SHP77 treated with DMSO at 0.1 percent for 48 hours (cell line): ENCODE measurements at regions not wholly inside any gene's neighbourhood (a gene's known extent, or its start where the extent isn't known, plus 50 kb on each side); places are given as distances from the start of the nearest gene placed in this dataset.
"Not testable (repeated sequence)": the region's sequence is repeated elsewhere in the genome, so short reads cannot be mapped to it uniquely, and the experiment has no call there.

ENCODE experiments used
- DNase-seq: peaks from one replicate; lab custom pipeline; 2025; lab: John Stamatoyannopoulos, UW

- no peak for DNase-seq
These were observed 193.3 kb upstream of the PHF14 start for GRCh38 chr7:10780400-10780747.

DNA sequence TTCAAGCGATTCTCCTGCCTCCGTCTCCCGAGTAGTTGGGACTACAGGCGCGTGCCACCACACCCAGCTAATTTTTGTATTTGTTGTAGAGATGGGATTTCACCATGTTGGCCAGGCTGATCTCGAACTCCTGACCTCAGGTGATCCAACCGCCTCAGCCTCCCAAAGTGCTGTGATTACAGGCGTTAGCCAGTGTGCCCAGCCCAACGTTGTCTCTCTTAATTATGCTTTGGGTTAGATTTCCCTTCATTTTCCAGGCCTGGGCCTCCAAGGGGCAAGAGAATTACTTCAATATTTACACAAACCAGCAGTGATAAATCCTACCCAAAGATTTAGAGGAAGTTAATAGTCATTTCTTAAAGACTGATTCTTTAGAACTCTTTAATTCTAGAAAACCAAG is 186.7 kb upstream of the PHF14 start:
- DNase-seq = not testable (repeated sequence)

DNA sequence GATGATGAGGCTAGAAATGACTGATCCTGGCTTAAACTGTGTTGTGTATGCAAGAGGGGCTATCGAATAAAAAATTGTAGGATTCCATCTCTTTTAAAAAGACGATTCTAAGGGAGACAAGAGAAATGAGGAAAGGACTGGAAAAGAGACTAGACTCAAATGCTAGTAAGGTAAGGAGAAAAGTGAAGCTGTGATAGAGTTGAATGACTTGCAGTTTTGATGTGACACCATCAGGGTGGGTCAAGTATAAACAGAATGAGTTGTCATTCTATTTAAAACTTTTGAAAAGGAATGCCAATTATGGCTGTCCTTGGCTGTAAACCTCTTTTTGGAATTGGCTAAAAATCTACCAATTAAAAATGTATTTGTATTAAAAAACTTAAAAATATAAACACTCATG is 184.5 kb upstream of the PHF14 start:
- no peak for DNase-seq

- DNase-seq = no peak
These were observed 182.8 kb upstream of the PHF14 start for GRCh38 chr7:10790910-10791309.

GRCh38 chr7:10793995-10794775 is 179.5 kb upstream of the PHF14 start:
- DNase-seq = no peak

DNA sequence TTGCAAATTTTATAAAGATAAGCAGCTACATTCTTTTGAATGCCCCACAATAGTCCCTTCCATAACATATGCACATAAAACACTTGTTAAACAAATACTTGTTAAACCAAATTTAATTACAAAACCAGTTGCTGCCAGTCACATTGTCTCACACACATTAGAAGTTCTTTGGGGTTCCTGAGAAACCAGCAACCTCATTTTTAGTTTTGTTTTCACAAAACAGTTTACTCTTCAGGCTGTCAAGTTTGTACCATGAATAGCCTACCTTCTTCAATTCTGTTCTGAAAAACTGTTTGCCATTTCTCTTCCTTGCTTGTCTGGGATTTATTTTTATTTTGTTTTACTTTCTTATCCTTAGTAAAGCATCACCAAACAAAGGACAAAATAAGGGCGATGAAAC is 176.5 kb upstream of the PHF14 start:
- DNase-seq = no peak

GRCh38 chr7:10798044-10798443 is 175.6 kb upstream of the PHF14 start:
- DNase-seq = no peak

GRCh38 chr7:10799475-10799874 is 174.2 kb upstream of the PHF14 start:
- DNase-seq = no peak

GRCh38 chr7:10802011-10802410 is 171.7 kb upstream of the PHF14 start:
- DNase-seq = no peak

GRCh38 chr7:10802526-10802925 is 171.1 kb upstream of the PHF14 start:
- no peak for DNase-seq

- no peak for DNase-seq
These were observed 170.0 kb upstream of the PHF14 start for GRCh38 chr7:10803720-10804119.

DNA sequence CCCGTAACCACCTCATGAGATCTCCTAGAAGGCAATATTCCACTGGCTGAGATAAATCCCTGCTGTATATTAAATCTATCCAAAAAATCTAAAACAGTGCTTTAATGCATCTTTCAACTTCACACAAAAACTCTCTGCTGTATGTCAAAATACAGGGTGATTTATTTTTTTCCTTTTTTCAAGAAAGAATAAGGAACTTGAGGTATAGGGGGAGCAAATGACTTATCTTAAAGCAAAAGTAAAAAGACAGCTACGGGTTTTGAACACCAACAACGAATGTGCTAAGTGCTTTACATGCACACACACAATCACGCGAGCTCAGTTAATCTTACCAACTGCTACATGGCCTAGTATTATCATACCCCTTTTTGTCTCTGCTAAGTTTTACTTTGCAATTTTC is 168.9 kb upstream of the PHF14 start:
- no peak for DNase-seq

DNA sequence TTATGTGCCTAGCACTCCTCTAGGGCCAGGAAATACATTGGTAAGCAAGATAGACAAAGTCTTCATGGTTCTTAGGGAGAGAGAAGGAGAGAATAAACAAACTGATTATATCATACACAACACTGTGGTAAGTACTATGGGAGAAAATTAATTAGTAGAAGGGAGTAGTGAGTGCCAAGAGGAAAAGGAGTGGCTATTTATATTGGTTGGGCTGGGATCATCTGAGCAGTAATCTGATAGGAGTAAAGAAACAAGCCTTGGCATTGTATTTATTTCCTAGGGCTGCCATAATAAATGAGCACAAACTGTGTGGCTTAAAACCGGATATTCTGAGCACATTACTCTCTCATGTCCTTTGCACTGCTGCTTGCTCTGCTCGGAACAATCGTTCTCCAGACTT is 158.1 kb upstream of the PHF14 start:
- DNase-seq = no peak

DNA sequence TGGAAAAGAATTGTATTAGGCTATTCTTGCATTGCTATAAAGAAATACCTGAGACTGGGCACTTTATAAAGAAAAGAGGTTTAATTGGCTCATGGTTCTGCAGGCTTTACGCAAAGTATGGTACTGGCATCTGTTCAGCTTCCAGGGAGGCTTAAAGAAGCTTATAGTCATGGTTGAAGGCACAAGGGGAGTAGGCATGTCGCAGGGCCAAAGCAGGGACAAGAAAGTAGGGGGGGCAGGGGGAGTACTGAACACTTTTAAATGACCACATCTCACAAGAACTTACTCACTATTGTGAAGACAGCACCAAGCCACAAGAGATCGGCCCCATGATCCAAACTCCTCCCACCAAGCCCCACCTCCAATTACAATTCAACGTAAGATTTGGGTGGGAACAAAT is 152.5 kb upstream of the PHF14 start:
- DNase-seq = no peak

DNA sequence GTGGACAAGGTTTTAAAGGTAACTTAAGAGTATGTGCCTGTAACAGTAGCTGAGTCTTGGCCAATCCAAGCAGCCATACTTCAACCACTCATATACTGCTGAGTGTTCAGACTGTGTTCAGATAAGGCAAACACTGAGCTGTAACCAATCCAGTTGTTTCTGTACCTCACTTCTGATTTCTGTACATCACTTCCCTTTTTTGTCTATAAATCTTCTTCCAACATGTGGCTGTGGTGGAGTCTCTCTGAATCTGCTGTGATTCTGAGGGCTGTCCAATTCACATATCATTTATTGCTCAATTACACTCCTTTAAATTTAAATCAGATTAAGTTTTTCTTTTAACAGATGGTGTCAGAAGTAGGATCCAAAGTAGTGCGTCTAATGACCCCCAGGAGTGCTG is 149.5 kb upstream of the PHF14 start:
- no peak for DNase-seq

- no peak for DNase-seq
These were observed 135.4 kb upstream of the PHF14 start for GRCh38 chr7:10838228-10838627.

- DNase-seq = no peak
These were observed 128.4 kb upstream of the PHF14 start for GRCh38 chr7:10845225-10845624.

GRCh38 chr7:10855583-10855982 is 118.1 kb upstream of the PHF14 start:
- DNase-seq = peak; percentile 28

DNA sequence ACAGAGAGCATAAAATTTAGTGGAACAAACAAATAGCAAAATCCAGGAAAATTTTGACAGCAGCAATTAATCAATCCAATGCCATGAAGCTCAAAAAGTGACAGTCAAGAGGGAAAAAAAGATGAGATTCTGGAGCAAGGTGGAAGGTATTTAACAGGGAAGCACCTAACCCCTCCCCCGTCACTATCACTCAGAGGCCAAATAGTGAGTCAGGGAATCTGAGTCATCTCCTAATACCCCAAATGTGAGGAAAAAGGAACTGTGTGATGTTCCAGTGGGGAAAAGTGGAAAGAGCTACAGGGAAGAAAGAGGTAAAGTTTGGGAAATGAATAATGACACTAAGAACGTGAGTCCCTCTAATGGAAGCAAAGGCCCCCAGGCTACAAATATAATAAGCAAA is 113.2 kb upstream of the PHF14 start:
- DNase-seq = no peak

DNA sequence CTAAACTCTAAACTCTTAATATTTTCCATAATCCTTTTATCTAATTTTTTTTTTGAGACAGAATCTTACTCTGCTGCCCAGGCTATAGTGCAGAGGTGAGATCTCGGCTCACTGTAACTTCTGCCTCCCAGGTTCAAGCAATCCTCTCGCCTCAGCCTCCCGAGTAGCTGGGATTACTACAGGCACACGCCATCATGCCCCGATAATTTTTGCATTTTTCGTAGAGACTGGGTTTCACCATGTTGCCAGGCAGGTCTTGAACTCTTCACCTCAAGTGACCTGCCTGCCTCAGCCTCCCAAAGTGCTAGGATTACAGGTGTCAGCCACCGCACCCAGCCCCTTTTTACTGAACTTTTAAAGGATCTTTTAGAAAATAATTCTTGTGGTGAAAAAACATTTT is 110.2 kb upstream of the PHF14 start:
- no peak for DNase-seq

DNA sequence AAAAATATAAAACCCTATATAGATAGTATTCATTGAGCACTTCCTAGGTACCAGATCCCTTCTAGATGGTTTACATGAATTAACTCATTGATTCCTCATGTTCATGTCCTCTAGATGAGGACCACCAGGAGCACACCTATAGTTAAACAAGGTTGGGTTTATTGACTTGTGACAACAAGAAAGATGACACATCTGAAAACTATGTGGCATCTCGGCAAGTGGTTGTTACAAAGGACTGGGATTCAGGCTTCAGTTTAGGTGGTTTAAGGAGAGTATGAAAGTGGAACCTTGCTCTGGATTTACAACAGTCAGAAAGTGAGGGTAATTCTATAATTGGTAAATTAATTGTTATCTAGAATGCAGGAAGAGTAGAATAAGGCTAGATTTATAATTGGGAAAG is 99.0 kb upstream of the PHF14 start:
- DNase-seq = no peak

- no peak for DNase-seq
These were observed 98.6 kb upstream of the PHF14 start for GRCh38 chr7:10875080-10875479.

DNA sequence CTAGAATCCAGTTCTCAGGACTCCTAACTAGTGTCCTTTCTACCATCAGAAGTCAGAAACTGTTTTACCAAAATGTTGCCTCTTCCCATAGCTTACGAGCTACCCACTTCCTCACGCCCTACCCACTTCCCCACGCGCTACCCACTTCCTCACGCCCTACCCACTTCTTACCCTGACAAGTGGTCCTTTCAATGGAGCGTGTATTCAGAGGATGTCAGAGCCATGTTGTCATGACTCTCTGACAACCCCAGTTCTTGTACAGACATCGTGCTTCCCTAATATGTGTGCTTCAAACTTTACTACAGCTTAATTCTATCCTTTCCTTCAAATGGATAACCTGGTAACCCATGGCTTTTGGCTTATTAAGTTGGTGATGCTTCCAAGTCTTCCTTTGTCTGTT is 84.8 kb upstream of the PHF14 start:
- no peak for DNase-seq

DNA sequence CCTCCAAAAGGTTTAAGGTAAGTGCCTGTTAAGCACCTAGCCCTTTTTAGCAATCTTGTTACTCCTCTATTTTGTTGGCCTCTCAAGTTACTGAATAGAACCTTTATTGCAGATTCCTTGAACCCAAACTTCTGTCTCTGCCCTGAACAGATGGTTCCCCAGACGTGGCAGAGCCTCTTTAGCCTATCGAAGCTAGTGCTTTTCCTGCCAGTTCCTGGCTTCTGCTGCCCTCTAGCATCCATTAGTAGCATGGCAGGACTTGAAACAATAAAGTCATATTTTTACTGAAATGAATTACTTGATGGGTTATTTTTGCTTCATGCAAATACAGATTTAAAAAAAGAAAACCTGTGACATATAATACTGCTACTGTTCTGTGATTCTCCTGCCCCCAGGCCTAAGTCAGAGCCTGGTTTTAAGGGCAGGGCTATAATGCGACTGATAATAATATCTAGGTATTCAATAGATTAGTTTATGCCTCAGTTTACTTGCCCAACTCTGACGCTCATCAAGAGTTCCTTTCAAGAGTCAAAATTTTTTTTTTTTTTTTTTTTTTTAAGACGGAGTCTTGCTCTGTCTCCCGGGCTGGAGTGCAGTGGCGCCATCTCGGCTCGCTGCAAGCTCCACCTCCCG is 84.3 kb upstream of the PHF14 start:
- DNase-seq = peak; percentile 80
